GM21619 (cell line): ENCODE measurements at regions not wholly inside any gene's neighbourhood (a gene's known extent, or its start where the extent isn't known, plus 50 kb on each side); places are given as distances from the start of the nearest gene placed in this dataset.
"Not testable (repeated sequence)": the region's sequence is repeated elsewhere in the genome, so short reads cannot be mapped to it uniquely, and the experiment has no call there.

Experiments used
- ATAC-seq: cut with Tn5 transposase; IDR thresholded peaks from one replicate; pipeline ENCODE4 v1.9.1; 2021; ENCODE audit not compliant: unreplicated experiment

GRCh38 chr13:82457548-82457947 is 1424.7 kb downstream of the SLITRK1 start:
- not testable (repeated sequence) for ATAC-seq

GRCh38 chr13:82447416-82448077 is 1434.7 kb downstream of the SLITRK1 start:
- ATAC-seq: no peak

- ATAC-seq: no peak
Observed at GRCh38 chr13:82439159-82439904, 1442.9 kb downstream of the SLITRK1 start.

DNA sequence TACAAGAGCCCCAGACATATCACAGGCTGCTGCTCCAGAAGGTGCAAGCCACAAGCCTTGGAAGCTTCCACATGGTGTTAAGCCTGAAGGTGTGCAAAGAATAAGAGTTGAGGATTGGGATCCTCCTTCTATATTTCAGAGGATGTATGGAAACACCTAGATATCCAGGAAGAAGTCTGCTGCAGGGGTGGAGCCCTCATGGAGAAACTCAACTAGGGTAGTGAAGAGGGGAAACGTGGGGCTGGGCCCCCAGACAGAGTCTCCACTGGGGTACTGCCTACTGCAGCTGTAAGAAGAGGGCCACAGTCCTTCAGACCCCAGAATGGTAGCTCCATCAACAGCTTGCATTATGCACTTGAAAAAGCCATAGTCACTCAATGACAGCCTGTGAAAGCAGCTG is 1444.0 kb downstream of the SLITRK1 start:
- no peak for ATAC-seq

GRCh38 chr13:82436099-82436585 is 1446.1 kb downstream of the SLITRK1 start:
- no peak for ATAC-seq

GRCh38 chr13:82432949-82433348 is 1449.3 kb downstream of the SLITRK1 start:
- no peak for ATAC-seq

GRCh38 chr13:82412749-82413148 is 1469.5 kb downstream of the SLITRK1 start:
- no peak for ATAC-seq

DNA sequence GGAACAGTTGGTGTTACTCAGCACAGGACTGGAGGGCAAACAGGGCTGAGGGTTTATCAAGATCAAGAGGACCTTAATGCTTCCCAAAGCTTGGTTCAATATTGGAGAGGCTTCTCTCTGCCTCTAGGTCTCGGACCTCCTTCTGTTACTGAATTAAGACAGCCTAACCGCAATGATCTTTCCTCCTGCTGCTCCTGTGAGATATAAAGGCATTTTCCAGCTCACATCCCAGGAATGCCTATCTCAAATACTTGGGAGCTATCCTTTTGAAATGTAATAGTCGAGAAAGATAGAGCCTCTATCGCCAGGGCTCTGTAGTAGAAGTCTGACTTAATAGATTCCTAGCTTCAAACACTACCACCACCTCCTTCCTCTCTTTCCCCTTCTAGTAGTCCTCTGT is 1475.0 kb downstream of the SLITRK1 start:
- ATAC-seq: no peak

DNA sequence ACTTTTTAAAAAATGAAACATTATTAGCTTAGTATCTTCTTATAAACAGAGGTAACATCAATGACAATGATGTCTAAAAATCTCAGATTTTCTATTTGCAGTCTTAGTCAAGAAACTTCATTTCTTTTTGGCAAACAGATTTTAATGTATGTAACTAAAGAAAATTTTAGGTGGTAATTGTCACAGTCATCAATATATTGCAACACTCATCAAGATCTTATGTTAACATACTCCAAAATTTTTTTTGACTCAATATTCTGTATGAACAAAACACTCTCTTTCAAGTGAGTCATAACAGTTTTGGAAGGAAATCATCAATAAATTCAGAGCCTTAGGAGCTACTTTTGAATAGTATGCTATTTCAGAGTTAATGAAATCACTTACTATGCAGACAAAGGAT is 1507.6 kb downstream of the SLITRK1 start:
- no peak for ATAC-seq

DNA sequence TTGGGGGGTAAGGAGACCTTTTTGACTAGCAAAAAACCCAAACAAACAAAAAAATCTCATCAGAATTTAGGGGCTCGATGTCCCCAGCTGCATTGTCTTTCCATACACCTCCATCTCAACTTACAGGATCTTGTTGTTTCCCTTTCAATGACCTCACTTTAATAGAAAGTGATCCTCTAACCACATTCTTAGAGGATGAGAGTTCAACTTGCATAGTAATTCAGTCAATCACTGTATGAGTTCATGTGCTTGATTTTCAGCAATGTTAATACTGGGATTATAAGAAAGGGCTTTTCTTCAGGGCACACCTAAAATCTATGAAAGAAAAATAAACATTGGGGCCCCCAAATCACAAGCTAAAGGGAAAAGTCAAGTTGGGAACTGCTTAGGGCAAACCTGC is 1512.0 kb downstream of the SLITRK1 start:
- ATAC-seq: no peak

- ATAC-seq: no peak
Observed at GRCh38 chr13:82364525-82364924, 1517.7 kb downstream of the SLITRK1 start.

DNA sequence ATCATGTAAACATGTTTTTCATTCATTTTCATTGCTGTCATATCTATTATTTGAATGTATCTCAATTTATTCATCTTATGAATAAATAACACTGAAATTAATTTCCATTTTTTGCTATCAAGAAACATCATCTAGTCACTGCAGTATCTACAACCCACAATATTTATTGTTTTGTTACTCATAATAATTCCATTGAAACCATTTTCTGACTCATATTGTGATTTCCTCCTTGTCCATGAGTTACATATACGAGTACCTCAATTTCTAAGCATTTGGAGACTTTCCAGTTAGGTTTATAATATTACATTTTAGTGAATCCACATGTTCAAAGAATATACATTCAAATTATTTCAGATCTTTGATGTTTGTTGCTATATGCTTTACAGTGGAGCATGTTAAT is 1524.0 kb downstream of the SLITRK1 start:
- ATAC-seq: no peak

DNA sequence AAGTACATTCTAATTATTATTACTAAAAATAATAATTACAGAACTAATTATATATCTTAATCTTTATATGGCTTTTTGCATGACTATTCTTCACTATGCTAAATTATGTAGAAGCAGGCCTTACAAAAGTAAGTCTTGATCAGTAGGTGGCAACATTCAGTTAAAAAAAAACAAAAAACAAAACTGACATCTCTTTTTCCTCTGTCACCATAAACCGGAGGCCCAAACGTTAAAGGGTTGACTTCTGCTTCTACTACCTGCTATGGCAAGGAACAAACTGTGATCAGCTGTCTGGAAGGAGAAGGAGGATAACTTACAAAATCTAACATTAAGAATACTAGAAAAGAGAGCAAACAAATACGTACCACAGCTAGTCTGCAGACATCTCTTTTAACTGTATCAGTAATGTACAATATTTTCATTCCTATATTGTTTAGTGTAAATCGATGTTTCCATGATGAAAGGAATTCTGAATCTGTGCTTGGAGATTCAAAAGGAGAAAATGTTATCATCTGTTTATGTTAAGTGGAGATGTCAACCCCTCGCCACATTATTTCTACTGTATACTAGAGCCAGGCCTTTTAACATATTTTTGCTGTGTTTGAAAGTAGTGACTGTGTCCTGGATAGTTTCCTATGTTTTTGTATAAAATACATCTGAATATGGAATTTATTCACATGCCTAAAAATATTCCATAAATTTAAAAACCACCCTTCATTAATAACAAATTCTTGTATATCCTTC is 1525.4 kb downstream of the SLITRK1 start:
- ATAC-seq: no peak

DNA sequence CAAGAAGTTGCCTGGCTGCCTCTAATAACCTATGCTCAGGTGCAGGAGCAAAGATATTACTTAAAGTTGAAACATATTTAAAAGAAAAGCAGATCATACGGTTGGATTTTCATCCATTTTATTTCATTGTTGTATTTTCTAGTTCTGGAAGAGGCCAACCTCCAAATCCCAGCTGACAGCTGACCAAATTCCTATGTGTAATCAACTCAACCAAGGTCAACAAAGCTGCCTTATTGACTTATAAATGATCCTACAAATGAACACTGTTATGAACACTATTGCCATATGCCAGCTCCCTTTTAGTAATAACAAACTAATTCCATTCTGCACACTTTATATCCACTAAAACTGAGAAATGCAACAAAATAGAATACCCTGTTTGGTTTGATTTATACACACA is 1537.4 kb downstream of the SLITRK1 start:
- no peak for ATAC-seq

DNA sequence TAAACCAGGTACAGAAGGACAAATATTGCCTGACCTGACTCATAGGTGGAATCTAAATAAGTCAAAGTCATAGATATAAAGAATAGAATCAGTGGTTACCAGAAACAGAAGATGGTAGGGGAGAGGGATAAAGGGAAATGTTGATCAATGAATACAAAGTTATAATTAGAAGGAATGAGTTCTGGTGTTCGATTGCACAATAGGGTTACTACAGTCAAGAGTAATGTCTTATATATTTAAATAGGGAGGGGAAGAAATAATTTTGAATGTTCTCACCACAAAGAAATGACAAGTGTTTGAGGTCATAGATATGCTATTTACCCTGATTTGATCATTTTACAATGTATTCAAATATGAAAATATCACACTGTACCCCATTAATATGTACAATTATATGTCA is 1541.2 kb downstream of the SLITRK1 start:
- ATAC-seq: no peak

- ATAC-seq: no peak
Observed at GRCh38 chr13:82330499-82330898, 1551.8 kb downstream of the SLITRK1 start.

GRCh38 chr13:82323101-82323500 is 1559.2 kb downstream of the SLITRK1 start:
- ATAC-seq: no peak

GRCh38 chr13:82305588-82305987 is 1576.7 kb downstream of the SLITRK1 start:
- ATAC-seq: no peak

DNA sequence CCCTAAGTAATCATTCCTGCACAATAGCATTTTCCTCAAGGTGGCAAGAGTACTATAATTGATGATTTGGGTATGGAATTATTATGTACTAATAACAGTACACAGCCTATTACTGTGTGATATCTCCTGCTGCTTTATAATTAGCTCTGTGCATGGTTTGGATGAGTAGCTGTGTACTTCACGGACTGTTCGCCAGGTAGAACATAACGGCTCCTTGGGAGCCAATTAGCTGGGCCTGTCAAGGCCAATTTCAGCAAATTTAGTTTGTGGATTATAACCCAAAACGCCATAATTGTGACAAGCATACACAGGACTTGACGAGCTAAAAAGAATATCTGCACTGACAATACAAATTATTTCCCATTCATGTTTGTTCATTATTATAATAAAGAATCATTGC is 1584.2 kb downstream of the SLITRK1 start:
- ATAC-seq: no peak

- no peak for ATAC-seq
Observed at GRCh38 chr13:82294226-82294625, 1588.0 kb downstream of the SLITRK1 start.

- no peak for ATAC-seq
Observed at GRCh38 chr13:82292334-82292733, 1589.9 kb downstream of the SLITRK1 start.

- no peak for ATAC-seq
Observed at GRCh38 chr13:82291852-82292251, 1590.4 kb downstream of the SLITRK1 start.
